K562 (cell line): ENCODE measurements at regions not wholly inside any gene's neighbourhood (a gene's known extent, or its start where the extent isn't known, plus 50 kb on each side); places are given as distances from the start of the nearest gene placed in this dataset.

ENCODE experiments used
- ARID2 ChIP-seq: fragments of 450-650 bp; IDR thresholded peaks from 2 replicates; pipeline ENCODE4 v1.6.1; 2017; ENCODE audit warnings: antibody characterized with exemption, mild to moderate bottlenecking
- CEBPG ChIP-seq, 3 experiments: fragments of 200-800 bp in 1 of 3; sonication (Bioruptor generic) in 1 of 3; sonication (generic) in 1 of 3; formaldehyde crosslinking in 1 of 3; IDR thresholded peaks in 2 of 3; conservative IDR thresholded peaks in 1 of 3; 2 replicates each; pipeline versions ENCODE4 v1.6.1 to v1.8.0; 2016 to 2022; ENCODE audit warnings: missing compliant biosample characterization in 2 of 3, missing genetic modification characterization in 2 of 3, mild to moderate bottlenecking in 1 of 3, missing genetic modification reagents in 1 of 3
- CTCF ChIP-seq, 3 experiments: IDR thresholded peaks in 2 of 3; conservative IDR thresholded peaks in 1 of 3; 2 replicates each; pipeline ENCODE4 v1.5.1; 2011 to 2012; ENCODE audit warnings: low read length in 3 of 3, mild to moderate bottlenecking in 3 of 3, control low read depth in 2 of 3, improper control_type of control experiment in 1 of 3, inconsistent platforms in 1 of 3, low read depth in 1 of 3, mixed read lengths in 1 of 3, moderate library complexity in 1 of 3; ENCODE audit not compliant: insufficient read depth in 2 of 3
- FOXK1 ChIP-seq: sonication (generic); formaldehyde crosslinking; IDR thresholded peaks from 2 replicates; pipeline ENCODE4 v1.8.0; 2022; ENCODE audit warnings: missing genetic modification reagents, mild to moderate bottlenecking, borderline replicate concordance
- JUND ChIP-seq, 2 experiments: IDR thresholded peaks; 2 replicates in 1 of 2; 3 replicates in 1 of 2; pipeline ENCODE4 v1.6.1; 2011; ENCODE audit warnings: borderline replicate concordance in 2 of 2, low read depth in 2 of 2, low read length in 2 of 2, improper control_type of control experiment in 1 of 2, missing biosample characterization in 1 of 2, missing genetic modification characterization in 1 of 2, missing genetic modification reagents in 1 of 2
- NR4A1 ChIP-seq, 2 experiments: fragments of 250-450 bp in 1 of 2; fragments of 450-650 bp in 1 of 2; sonication (Bioruptor Pico) in 1 of 2; IDR thresholded peaks; 2 replicates each; pipeline versions ENCODE4 v1.4.0 to v1.6.1; 2016 to 2020; ENCODE audit warnings: mild to moderate bottlenecking in 2 of 2, missing compliant biosample characterization in 1 of 2, missing genetic modification characterization in 1 of 2, moderate library complexity in 1 of 2
- RBM14 ChIP-seq: fragments of 200-400 bp; formaldehyde crosslinking; IDR thresholded peaks from 2 replicates; pipeline ENCODE4 v1.6.1; 2018; ENCODE audit warnings: low read depth, mild to moderate bottlenecking, low read length, moderate library complexity, borderline replicate concordance; ENCODE audit not compliant: insufficient read depth
- SP1 ChIP-seq: sonication (generic); formaldehyde crosslinking; IDR thresholded peaks from 2 replicates; pipeline ENCODE4 v1.8.1; 2022; ENCODE audit warnings: mild to moderate bottlenecking, missing genetic modification reagents
- ZEB2 ChIP-seq: fragments of 450-650 bp; IDR thresholded peaks from 2 replicates; pipeline ENCODE4 v1.6.1; 2016
- TF ChIP-seq, protein P1 (sequence below): fragments of 450-650 bp; IDR thresholded peaks from 2 replicates; pipeline ENCODE4 v1.6.1; 2016; ENCODE audit warnings: mild to moderate bottlenecking, moderate library complexity
- TF ChIP-seq, protein P2 (sequence below): fragments of 250-450 bp; sonication (Bioruptor Pico); IDR thresholded peaks from 2 replicates; pipeline ENCODE4 v1.8.0; 2021; ENCODE audit warnings: borderline replicate concordance, mild to moderate bottlenecking, moderate library complexity; ENCODE audit not compliant: poor library complexity, severe bottlenecking

- TF ChIP-seq NR4A1 (CRISPR knock-in tag; IDR thresholded peaks at IDR 0.05): no peak
- TF ChIP-seq NR4A1 (tag; IDR thresholded peaks at IDR 0.05): 0 out of 2 replicates have a peak, but pooled peaks have one; percentile 24
- no peak for TF ChIP-seq JUND (IDR thresholded peaks at IDR 0.05; ENCODE audit: borderline replicate concordance, low read depth, low read length)
- no peak for TF ChIP-seq JUND (tag; IDR thresholded peaks at IDR 0.05; ENCODE audit: borderline replicate concordance, low read depth, low read length)
- TF ChIP-seq ARID2: no peak
- no peak for TF ChIP-seq RBM14
- TF ChIP-seq, protein P1, sequence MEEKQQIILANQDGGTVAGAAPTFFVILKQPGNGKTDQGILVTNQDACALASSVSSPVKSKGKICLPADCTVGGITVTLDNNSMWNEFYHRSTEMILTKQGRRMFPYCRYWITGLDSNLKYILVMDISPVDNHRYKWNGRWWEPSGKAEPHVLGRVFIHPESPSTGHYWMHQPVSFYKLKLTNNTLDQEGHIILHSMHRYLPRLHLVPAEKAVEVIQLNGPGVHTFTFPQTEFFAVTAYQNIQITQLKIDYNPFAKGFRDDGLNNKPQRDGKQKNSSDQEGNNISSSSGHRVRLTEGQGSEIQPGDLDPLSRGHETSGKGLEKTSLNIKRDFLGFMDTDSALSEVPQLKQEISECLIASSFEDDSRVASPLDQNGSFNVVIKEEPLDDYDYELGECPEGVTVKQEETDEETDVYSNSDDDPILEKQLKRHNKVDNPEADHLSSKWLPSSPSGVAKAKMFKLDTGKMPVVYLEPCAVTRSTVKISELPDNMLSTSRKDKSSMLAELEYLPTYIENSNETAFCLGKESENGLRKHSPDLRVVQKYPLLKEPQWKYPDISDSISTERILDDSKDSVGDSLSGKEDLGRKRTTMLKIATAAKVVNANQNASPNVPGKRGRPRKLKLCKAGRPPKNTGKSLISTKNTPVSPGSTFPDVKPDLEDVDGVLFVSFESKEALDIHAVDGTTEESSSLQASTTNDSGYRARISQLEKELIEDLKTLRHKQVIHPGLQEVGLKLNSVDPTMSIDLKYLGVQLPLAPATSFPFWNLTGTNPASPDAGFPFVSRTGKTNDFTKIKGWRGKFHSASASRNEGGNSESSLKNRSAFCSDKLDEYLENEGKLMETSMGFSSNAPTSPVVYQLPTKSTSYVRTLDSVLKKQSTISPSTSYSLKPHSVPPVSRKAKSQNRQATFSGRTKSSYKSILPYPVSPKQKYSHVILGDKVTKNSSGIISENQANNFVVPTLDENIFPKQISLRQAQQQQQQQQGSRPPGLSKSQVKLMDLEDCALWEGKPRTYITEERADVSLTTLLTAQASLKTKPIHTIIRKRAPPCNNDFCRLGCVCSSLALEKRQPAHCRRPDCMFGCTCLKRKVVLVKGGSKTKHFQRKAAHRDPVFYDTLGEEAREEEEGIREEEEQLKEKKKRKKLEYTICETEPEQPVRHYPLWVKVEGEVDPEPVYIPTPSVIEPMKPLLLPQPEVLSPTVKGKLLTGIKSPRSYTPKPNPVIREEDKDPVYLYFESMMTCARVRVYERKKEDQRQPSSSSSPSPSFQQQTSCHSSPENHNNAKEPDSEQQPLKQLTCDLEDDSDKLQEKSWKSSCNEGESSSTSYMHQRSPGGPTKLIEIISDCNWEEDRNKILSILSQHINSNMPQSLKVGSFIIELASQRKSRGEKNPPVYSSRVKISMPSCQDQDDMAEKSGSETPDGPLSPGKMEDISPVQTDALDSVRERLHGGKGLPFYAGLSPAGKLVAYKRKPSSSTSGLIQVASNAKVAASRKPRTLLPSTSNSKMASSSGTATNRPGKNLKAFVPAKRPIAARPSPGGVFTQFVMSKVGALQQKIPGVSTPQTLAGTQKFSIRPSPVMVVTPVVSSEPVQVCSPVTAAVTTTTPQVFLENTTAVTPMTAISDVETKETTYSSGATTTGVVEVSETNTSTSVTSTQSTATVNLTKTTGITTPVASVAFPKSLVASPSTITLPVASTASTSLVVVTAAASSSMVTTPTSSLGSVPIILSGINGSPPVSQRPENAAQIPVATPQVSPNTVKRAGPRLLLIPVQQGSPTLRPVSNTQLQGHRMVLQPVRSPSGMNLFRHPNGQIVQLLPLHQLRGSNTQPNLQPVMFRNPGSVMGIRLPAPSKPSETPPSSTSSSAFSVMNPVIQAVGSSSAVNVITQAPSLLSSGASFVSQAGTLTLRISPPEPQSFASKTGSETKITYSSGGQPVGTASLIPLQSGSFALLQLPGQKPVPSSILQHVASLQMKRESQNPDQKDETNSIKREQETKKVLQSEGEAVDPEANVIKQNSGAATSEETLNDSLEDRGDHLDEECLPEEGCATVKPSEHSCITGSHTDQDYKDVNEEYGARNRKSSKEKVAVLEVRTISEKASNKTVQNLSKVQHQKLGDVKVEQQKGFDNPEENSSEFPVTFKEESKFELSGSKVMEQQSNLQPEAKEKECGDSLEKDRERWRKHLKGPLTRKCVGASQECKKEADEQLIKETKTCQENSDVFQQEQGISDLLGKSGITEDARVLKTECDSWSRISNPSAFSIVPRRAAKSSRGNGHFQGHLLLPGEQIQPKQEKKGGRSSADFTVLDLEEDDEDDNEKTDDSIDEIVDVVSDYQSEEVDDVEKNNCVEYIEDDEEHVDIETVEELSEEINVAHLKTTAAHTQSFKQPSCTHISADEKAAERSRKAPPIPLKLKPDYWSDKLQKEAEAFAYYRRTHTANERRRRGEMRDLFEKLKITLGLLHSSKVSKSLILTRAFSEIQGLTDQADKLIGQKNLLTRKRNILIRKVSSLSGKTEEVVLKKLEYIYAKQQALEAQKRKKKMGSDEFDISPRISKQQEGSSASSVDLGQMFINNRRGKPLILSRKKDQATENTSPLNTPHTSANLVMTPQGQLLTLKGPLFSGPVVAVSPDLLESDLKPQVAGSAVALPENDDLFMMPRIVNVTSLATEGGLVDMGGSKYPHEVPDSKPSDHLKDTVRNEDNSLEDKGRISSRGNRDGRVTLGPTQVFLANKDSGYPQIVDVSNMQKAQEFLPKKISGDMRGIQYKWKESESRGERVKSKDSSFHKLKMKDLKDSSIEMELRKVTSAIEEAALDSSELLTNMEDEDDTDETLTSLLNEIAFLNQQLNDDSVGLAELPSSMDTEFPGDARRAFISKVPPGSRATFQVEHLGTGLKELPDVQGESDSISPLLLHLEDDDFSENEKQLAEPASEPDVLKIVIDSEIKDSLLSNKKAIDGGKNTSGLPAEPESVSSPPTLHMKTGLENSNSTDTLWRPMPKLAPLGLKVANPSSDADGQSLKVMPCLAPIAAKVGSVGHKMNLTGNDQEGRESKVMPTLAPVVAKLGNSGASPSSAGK: no peak
- no peak for TF ChIP-seq CEBPG (CRISPR knock-in tag; IDR thresholded peaks at IDR 0.05)
- no peak for TF ChIP-seq CEBPG (tag; conservative IDR thresholded peaks at IDR 0.05 in 1 of 2, IDR thresholded peaks at IDR 0.05 in 1 of 2)
- TF ChIP-seq, protein P2, sequence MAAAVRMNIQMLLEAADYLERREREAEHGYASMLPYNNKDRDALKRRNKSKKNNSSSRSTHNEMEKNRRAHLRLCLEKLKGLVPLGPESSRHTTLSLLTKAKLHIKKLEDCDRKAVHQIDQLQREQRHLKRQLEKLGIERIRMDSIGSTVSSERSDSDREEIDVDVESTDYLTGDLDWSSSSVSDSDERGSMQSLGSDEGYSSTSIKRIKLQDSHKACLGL (CRISPR knock-in tag): no peak
- TF ChIP-seq SP1 (CRISPR knock-in tag): no peak
- TF ChIP-seq CTCF (IDR thresholded peaks at IDR 0.05 in 2 of 3, conservative IDR thresholded peaks at IDR 0.05 in 1 of 3; ENCODE audit: insufficient read depth in 2 of 3, low read depth in 1 of 3, low read length in 3 of 3): no peak
- no peak for TF ChIP-seq ZEB2
- no peak for TF ChIP-seq FOXK1 (CRISPR knock-in tag)
Measured at GRCh38 chr6:109875973-109876372, 102.1 kb upstream of the GPR6 start (continued).
